Lung (tissue), 11 donors: ENCODE measurements at regions not wholly inside any gene's neighbourhood (a gene's known extent, or its start where the extent isn't known, plus 50 kb on each side); places are given as distances from the start of the nearest gene placed in this dataset.

Experiments
- ATAC-seq: fragments of 200-7000 bp; cut with Tn5 transposase; one replicate; pipeline ENCODE4 v1.9.1; 2020; ENCODE audit warnings: moderate number of reproducible peaks; ENCODE audit not compliant: insufficient read depth, low FRiP score
- DNase-seq, 3 donors: peaks; one replicate each; pipeline ENCODE4 v3.0.0-alpha.2; 2013 to 2017
- H3K27ac ChIP-seq, 2 donors: one replicate each; pipeline ENCODE4 v1.5.1; 2013; ENCODE audit warnings: mild to moderate bottlenecking in 2 of 2, moderate library complexity in 2 of 2, control low read depth in 1 of 2, inconsistent platforms in 1 of 2, low read depth in 1 of 2, low read length in 1 of 2
- H3K27me3 ChIP-seq, 3 donors: one replicate each; pipeline ENCODE4 v1.5.1; 2013; ENCODE audit warnings: low read length in 2 of 3; ENCODE audit not compliant: control insufficient read depth in 3 of 3, insufficient read depth in 3 of 3
- H3K36me3 ChIP-seq, 4 donors: one replicate each; pipeline ENCODE4 v1.5.1; 2013; ENCODE audit warnings: low read length in 4 of 4, mild to moderate bottlenecking in 1 of 4, moderate library complexity in 1 of 4; ENCODE audit not compliant: control insufficient read depth in 4 of 4, insufficient read depth in 4 of 4
- H3K4me1 ChIP-seq, 5 donors: one replicate each; pipeline ENCODE4 v1.5.1; 2013; ENCODE audit warnings: low read length in 5 of 5, mild to moderate bottlenecking in 2 of 5, moderate library complexity in 1 of 5; ENCODE audit not compliant: control insufficient read depth in 5 of 5, insufficient read depth in 5 of 5
- H3K4me3 ChIP-seq: one replicate; pipeline ENCODE4 v1.5.1; 2013; ENCODE audit warnings: mild to moderate bottlenecking, control low read depth, moderate library complexity
- H3K9ac ChIP-seq, 2 donors: one replicate each; pipeline ENCODE4 v1.5.1; 2013; ENCODE audit warnings: low read length in 2 of 2, control low read depth in 1 of 2; ENCODE audit not compliant: insufficient read depth in 1 of 2
- H3K9me3 ChIP-seq, 4 donors: one replicate each; pipeline ENCODE4 v1.5.1; 2013; ENCODE audit warnings: low read length in 3 of 4, mild to moderate bottlenecking in 1 of 4, moderate library complexity in 1 of 4; ENCODE audit not compliant: control insufficient read depth in 4 of 4, insufficient read depth in 3 of 4
- CTCF ChIP-seq: IDR thresholded peaks from 2 replicates; pipeline ENCODE4 v1.5.1; 2012; ENCODE audit warnings: mild to moderate bottlenecking; ENCODE audit errors: control extremely low read depth, extremely low read depth
- WGBS, 2 donors: extraction: QIAGEN DNeasy Blood & Tissue Kit; methylation state at CpG; one replicate each; pipeline ENCODE4 v1.1.7; 2013; 5-methylcytosine and 5-hydroxymethylcytosine counted together
- donor health status: control.
- donor health status: control.
- donor health status: Bipolar disorder and iron deficiency.
- donor health status: healthy.
- donor health status: DM: yes; HTN: yes; CAD: no.

- H3K4me1 ChIP-seq: peaks cover 0 to 32% (median 12%) of the 10 kb centered on the region in 5 donors
- H3K9ac ChIP-seq: no peak overlapping the region
- no peaks in the 10 kb centered on the region for H3K27me3 ChIP-seq
- TF ChIP-seq CTCF: no peak
- ATAC-seq (no peak), DNase-seq (peak; percentile 42 to 89 (median 74))
- no peaks in the 10 kb centered on the region for H3K9me3 ChIP-seq
- WGBS, 2 donors: 54 to 56% methylated on average over 8 of the region's 8 CpGs
- H3K27ac ChIP-seq: no peak overlapping the region
- no peaks in the 10 kb centered on the region for H3K36me3 ChIP-seq
- no peak overlapping the region for H3K4me3 ChIP-seq
Measured at GRCh38 chr20:52747845-52748284, 224.3 kb upstream of the TSHZ2 start.

GRCh38 chr20:52746770-52747169 lies 225.4 kb upstream of the TSHZ2 start:
- H3K4me1 ChIP-seq: peaks cover 0 to 32% (median 12%) of the 10 kb centered on the region in 5 donors
- no peak overlapping the region for H3K27ac ChIP-seq
- DNase-seq (peak; percentile 58 to 72 (median 69)), ATAC-seq (no peak)
- no peak overlapping the region for H3K4me3 ChIP-seq
- H3K9me3 ChIP-seq: no peaks in the 10 kb centered on the region
- H3K36me3 ChIP-seq: no peaks in the 10 kb centered on the region
- H3K9ac ChIP-seq: no peak overlapping the region
- WGBS, 2 donors: 79 to 84% methylated on average over 6 of the region's 6 CpGs
- no peak for TF ChIP-seq CTCF
- H3K27me3 ChIP-seq: no peaks in the 10 kb centered on the region

DNA sequence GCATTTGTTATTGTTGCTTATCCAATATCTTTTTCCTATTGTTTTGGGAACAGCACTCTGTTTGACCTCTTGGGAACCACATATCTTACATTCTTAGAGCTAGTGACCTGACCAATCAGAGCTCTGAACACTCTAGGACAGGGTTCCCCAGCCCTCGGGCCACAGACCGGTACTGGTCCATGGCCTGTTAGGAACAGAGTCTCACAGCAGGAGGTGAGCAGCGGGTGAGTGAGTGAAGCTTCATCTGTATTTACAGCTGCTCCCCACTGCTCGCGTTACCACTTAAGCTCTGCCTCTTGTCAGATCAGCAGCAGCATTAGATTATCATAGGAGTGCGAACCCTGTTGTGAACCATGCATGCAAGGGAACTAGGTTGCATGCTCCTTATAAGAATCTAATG lies 226.0 kb upstream of the TSHZ2 start:
- ATAC-seq (no peak), DNase-seq (peak in 2 of 3 donors; percentile 20 to 28)
- H3K27me3 ChIP-seq: no peaks in the 10 kb centered on the region
- no peak for TF ChIP-seq CTCF
- H3K9me3 ChIP-seq: no peaks in the 10 kb centered on the region
- no peak overlapping the region for H3K27ac ChIP-seq
- no peak overlapping the region for H3K4me3 ChIP-seq
- no peaks in the 10 kb centered on the region for H3K36me3 ChIP-seq
- no peak overlapping the region for H3K9ac ChIP-seq
- H3K4me1 ChIP-seq: peaks cover 0 to 32% (median 12%) of the 10 kb centered on the region in 5 donors
- 70 to 76% methylated on average over 6 of the region's 6 CpGs for WGBS, 2 donors

GRCh38 chr20:52744441-52744840 lies 227.7 kb upstream of the TSHZ2 start:
- DNase-seq (no peak), ATAC-seq (no peak)
- H3K4me3 ChIP-seq: no peak overlapping the region
- no peak for TF ChIP-seq CTCF
- no peaks in the 10 kb centered on the region for H3K9me3 ChIP-seq
- H3K27me3 ChIP-seq: no peaks in the 10 kb centered on the region
- 70 to 86% methylated on average over 3 of the region's 3 CpGs for WGBS, 2 donors
- H3K4me1 ChIP-seq: peaks cover 0 to 32% (median 12%) of the 10 kb centered on the region in 5 donors
- no peak overlapping the region for H3K27ac ChIP-seq
- no peaks in the 10 kb centered on the region for H3K36me3 ChIP-seq
- H3K9ac ChIP-seq: no peak overlapping the region
